GM19099 (cell line): ENCODE measurements at regions not wholly inside any gene's neighbourhood (a gene's known extent, or its start where the extent isn't known, plus 50 kb on each side); places are given as distances from the start of the nearest gene placed in this dataset.

Experiments used
- POLR2A ChIP-seq: IDR thresholded peaks from 3 replicates; pipeline ENCODE4 v1.6.1; 2011; ENCODE audit warnings: low read depth; ENCODE audit not compliant: insufficient read length; ENCODE audit errors: extremely low read depth

DNA sequence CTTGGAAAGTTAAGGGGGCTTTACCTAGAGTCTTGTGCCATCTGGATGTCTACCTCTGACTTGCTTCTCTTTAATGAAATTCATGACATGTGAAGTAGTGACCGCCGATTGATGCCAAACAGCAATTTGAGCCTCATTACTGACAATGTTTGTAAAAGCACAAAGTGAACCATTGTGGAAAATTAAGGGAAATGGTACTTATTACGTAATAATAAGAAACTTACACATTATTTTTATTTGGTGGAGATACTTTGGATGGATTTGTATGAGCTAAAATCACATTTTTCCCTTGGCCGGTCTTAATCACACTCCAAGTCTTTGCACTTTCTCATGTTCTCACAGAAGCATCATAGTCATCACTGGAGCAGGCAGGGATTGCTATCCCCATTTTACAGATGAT, 265.1 kb upstream of the KLF6 start:
- no peak for TF ChIP-seq POLR2A

DNA sequence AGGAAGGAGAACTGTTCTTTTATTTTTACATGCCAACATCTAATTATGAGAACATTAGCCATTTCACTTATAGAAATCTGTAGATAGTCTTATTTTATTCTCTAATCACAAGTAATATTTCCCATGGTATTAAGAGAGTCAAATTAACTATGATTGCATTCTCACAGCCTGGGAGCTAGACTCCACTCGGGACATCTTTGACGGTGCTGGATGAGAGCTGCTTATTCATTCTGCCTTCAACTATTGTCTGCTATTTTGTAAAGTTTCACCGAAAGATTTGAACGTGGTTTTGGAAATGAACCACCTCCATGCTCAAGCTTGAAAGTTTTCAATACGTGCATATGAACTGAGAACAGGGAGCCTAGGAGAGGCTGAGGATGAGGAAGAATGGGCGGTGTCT, 264.3 kb upstream of the KLF6 start:
- TF ChIP-seq POLR2A: no peak

DNA sequence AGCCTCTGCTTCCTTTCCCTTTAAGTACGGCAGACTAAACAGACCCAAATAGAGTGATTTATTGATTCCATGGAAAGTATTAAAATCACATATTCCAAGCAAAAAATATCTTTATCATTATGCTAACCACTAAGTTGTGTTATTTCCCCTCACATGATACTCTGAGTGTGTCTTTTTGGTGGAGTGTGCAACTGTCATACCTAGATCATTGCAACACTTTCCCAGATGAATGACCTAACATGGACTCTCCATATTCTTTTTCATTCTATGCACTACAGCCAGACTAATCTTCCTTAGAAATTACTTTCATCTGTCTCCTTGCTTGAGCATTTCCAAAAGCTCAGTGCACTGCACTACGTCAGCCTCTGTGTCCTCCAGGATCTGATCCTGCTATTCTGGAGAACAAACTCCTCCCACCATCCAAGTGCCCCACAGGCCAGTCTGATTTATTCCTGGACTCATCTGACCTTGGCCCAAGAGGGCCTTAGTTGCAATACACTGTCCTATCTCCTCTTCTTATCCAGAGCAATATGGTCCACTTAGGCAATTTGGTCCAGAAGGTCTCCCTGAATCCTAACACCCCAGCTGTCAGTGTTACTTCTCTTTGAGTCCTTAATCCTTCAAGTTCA, 263.3 kb upstream of the KLF6 start:
- no peak for TF ChIP-seq POLR2A

DNA sequence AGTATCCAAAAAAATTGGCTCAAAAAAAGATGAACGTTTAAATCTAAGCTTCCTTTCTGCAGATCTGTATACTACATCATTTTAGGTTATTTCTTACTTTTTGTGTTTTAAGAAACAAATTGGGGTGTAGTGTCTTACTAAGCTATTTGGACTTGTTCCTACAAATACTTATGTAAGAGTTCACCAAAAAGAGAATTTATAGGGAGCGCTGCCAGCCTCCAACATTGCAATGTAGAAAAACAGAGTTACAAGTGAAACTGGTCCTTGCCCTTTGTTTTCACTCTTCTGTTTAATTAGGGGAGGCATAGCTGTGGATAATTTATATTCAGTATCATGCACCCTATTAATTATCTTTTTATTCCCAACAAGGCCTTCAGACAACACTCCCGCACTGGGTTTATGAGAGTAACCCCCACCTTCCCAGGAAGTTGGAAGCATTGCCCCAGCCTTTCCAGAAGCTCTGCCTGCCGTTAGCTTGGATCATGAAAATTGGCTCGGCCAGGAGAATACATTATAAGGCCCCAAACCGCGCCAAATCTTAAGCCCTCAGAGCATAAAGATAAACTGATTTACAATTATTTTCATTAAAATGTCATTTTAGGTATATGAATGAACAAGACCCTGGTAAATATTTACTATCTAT, 261.8 kb upstream of the KLF6 start:
- TF ChIP-seq POLR2A: no peak

DNA sequence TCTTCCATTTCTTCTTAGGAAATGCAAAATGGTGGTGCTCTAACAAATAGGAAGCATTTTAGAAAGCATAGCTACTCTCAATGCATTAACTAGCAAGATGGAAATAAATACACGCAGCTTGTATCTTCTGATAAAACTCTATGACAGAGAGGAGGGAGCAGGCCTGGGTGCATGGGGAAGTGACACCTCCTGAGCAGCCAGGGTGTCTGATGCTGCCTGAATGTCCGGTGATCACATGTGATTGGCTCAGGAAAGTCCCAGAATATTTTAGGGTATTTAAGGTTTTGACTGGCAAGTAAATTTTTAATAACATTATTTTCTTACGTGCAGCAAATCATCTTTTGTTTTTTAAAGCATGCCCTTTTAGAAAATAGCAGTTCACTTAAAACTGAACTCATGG, 261.0 kb upstream of the KLF6 start:
- TF ChIP-seq POLR2A: no peak

DNA sequence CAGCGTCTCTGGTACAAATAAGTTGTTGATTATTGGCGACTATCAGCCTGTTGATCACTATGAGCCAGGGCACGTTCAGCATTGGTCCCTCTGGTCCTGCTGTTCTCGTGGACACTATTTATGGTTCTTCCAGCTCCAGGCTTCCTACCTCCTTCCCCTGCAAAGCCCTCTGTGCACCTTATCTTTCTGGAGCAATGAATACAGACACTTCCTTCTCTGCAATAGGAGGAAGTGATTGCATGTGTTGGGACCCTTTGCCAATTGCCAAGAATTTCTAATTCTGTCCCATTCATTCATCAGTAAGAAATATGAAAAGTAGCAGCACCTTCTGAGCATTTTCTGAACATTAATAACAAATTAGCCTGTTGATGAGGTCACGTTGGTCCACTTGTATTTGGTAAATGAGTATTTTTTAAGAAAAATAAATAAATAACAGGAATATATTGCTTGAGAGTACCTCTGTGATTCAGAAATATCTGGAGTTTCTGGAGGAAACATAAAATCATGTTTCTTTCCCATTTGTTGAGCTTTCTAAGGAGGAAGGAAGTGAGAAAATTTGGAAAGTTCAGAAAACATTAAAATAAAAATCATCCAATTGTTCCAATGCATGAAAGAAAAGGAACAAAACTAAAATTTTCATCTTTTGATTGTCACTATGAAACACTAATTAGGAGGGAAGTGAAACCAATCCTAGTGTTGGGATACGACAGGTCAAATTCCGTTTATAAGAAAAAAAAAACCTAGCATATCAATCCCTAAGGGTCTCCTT, 259.1 kb upstream of the KLF6 start:
- TF ChIP-seq POLR2A: no peak

DNA sequence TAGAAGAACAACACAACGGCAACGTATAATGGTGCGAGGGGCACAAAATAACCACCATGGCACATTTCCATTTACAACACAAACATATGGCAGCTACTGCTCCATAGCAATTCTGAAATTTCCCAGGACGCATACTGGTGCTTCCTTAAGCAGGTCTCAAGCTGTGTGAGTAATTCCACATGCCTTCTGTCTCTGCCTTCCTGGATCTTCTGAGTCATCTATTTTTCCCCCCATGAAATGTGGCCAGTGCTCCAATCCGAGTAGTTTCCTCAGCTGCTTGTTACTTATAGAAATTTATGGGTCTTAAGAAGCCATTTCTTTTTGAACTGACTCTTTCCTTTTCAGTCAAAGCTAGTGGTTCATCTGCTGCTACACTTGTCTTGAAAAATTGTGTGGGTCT, 256.6 kb upstream of the KLF6 start:
- no peak for TF ChIP-seq POLR2A

DNA sequence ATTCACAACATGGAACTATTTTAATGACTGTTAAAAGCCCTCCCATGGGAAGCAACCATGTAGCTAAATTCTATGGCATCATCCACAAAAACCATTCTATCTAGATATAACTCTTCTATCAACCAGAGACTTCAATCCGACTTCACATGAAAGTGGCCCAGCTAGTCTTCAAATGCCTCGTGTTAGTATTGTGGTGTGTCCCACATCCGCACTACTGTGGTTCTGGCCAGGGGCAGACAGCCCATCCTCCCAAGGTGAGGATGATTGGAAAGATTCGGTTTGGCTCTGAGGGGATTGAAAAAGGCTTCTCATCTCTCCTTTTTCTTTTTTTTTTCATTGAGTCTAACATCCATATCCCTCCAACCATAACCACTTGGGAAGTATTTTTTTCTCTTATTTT, 253.0 kb upstream of the KLF6 start:
- no peak for TF ChIP-seq POLR2A

DNA sequence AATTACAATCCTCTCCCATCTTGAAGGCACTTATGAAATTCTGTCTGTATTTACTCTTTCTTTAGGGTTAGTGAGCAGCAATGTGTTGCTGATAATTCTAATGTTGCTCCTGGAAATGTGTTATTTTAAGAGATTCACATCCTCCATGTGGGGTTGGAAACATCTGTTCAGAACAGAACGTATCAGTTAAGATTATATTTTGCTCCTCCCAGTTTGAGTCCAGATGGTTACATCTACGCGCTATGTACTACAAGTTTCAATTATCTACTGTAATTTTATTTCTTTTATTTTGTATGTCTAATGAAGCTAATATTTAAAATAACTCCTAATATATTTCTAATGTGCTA, 250.6 kb upstream of the KLF6 start:
- TF ChIP-seq POLR2A: no peak

DNA sequence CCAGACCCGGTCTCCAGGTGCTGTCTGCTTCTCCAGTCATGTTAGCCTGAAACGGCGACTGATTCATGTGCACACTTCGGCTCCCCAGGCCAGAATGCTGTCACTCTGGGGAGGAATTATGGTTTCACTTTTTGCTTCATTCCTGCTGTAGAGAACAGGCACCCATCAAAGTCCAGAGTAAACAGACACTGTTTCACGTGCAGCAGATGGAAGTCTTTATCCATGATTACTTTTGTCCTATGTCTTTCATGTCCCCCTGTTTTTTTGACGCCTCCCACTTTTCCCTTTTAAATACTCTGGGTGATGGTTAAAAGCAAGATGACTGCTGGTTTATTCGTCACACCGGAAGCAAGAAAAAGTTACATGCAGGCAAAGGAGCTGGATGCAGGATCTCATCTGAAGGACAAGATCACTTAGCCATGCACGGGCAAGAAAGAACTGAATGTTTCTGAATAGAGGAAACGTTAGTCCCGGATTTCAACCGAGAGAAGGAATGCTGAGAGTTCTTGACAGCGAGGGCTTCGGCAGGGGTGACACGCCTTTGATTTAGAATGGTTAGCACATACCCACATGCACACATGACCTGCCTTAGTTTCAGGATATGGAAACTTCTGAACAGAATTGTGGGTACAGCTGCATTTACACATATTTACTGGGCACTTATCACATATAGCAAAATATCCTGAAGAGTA, 250.0 kb upstream of the KLF6 start:
- no peak for TF ChIP-seq POLR2A

DNA sequence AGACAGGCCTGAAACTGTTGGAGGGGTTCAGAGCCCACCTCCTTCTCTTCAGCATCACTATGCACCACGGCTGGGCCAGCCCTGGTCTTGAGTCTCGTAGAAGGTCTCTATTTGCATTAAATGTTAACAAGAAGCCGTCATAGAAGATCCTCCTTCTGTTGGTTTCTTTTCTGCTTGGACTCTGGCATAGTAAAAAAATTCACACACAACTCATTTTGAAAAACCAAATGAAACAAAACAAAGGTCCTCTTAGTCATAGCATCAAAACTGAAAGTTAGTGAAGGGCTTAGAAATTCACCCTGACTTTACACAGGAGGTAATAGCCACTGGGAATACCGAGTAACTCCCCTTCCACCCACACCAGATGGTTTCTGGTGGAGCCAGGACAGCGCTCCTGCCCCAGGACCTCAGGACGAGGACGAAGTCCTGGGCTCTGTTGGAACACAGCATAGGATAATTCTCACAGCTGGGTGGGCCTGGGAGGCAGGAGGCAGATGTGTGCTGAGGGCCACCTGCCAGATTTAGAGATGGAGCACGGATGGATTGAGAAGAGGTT, 248.4 kb upstream of the KLF6 start:
- no peak for TF ChIP-seq POLR2A

DNA sequence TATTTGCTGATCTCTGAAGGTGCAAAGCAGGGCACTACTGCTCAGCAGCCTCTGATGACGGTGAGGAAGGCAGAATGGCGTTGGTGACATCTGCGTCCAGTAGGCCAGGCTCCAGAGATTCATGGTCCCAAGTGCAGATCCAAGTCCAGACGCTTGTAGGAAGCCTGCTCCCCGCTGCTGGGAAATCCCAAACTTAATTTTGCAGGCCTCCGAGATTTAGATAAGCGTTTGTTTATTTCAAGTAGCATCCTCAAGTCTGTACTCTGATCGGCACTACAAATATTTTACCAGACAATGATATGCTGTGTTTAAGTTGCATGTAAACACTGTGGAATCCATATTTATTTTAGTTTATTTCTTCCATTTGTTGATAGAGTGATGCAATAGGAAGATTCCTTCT, 244.9 kb upstream of the KLF6 start:
- TF ChIP-seq POLR2A: no peak

DNA sequence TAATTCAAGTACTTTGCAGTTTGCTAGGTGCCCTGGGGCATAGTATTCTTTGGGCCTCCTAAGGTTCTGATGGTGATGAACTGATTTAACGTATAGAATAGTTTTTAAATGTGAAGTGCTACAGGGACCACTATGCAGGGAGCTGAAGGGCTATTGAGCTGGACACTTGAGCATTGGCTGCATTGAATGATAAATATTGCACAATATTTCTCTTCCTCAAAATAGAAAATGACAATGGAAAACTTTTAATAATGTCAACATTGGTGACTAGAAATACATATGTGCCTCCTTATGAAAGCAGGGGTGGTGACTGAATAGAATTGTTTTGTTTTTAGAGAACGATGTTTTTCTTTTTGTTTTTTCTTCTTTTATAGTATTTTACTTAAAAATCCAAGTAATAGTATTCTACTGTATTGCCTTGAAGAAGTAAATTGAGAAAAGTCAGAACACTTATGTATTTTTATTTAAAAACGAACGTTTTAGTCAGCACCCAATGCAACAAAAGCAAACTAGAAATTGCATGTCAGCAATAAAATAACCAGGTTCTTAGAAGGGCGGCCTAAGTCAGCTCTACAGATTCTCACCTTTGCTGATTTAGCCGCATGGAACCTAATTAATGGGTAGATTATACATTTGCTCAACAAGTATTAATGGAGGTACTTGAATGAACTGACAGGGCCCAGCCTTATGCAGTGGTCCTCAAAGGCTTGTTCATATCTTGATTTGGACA, 244.0 kb upstream of the KLF6 start:
- no peak for TF ChIP-seq POLR2A

DNA sequence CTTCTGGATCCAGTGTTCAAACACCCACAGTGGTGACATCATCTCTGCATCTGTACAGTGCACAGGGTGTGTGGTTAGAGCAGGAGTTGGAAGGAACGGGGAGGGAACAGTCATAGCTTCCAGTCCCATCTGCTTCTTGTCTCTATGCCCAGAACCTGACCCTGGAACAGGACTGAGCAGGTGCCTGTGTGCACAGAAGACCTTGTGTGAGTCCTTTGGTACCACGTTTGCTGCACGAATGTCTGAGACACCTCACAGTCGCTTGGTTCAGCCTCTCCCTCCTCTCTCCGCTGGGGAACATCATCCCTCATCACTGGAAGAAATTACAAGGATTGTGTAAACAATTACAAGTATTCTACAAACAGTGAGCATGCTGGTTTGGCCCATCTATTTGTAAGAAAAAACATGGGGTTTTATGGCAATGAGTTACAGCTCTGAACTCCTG, 243.0 kb upstream of the KLF6 start:
- no peak for TF ChIP-seq POLR2A

DNA sequence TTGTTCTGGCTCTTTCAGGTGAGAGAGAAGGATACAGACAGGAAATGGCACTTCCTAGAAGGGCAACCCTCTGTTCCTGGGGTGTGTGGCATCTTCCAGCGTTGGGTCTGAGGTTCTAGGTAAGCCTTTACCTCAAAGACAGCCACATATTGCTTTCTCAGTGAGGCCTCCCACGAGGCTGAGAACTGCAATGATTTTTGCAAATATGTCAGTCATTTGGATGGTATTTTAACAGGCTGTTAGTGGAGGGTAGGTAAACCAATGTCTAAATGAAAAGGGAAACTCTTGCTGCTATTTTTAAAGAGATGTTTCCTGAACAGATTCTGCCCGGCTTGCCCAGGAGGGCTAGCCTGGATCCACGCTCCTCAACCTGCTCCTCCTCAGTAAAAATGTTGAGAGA, 240.3 kb upstream of the KLF6 start:
- no peak for TF ChIP-seq POLR2A
